GM23248 (cell line): ENCODE measurements at regions not wholly inside any gene's neighbourhood (a gene's known extent, or its start where the extent isn't known, plus 50 kb on each side); places are given as distances from the start of the nearest gene placed in this dataset.

Experiments used
- DNase-seq: peaks from one replicate; pipeline ENCODE4 v3.0.0-alpha.2; 2015
- H2AFZ ChIP-seq: fragments of 200-600 bp; sonication (generic); 2 replicates; pipeline ENCODE4 v1.6.1; 2016; ENCODE audit warnings: antibody characterized with exemption
- H3F3A ChIP-seq: fragments of 200-600 bp; sonication (generic); 2 replicates; pipeline ENCODE4 v1.6.1; 2016; ENCODE audit warnings: mild to moderate bottlenecking, antibody characterized with exemption, mixed run types; ENCODE audit not compliant: insufficient read depth
- H3K27ac ChIP-seq: fragments of 200-600 bp; sonication (generic); 2 replicates; pipeline ENCODE4 v1.5.1; 2016; ENCODE audit warnings: mild to moderate bottlenecking
- H3K27me3 ChIP-seq: fragments of 200-600 bp; sonication (generic); replicated peaks from 2 replicates; pipeline ENCODE4 v1.6.1; 2016; ENCODE audit warnings: mild to moderate bottlenecking; ENCODE audit not compliant: insufficient read depth
- H3K36me3 ChIP-seq: fragments of 200-600 bp; sonication (generic); 2 replicates; pipeline ENCODE4 v1.6.1; 2016; ENCODE audit warnings: low read depth, mild to moderate bottlenecking
- H3K4me1 ChIP-seq: fragments of 200-600 bp; sonication (generic); 2 replicates; pipeline ENCODE4 v1.6.1; 2016; ENCODE audit warnings: mild to moderate bottlenecking; ENCODE audit not compliant: insufficient read depth
- H3K4me2 ChIP-seq: fragments of 200-600 bp; sonication (generic); one replicate; pipeline ENCODE4 v1.6.1; 2016; ENCODE audit warnings: mild to moderate bottlenecking; ENCODE audit not compliant: unreplicated experiment
- H3K4me3 ChIP-seq: fragments of 200-600 bp; sonication (generic); 2 replicates; pipeline ENCODE4 v1.5.1; 2016; ENCODE audit warnings: mild to moderate bottlenecking
- H3K79me2 ChIP-seq: fragments of 200-600 bp; sonication (generic); 2 replicates; pipeline ENCODE4 v1.6.1; 2016; ENCODE audit warnings: mild to moderate bottlenecking; ENCODE audit not compliant: insufficient read depth
- H3K9ac ChIP-seq: fragments of 200-600 bp; sonication (generic); 2 replicates; pipeline ENCODE4 v1.6.1; 2016; ENCODE audit warnings: mild to moderate bottlenecking
- H3K9me2 ChIP-seq: fragments of 200-600 bp; sonication (generic); 2 replicates; pipeline ENCODE4 v1.6.1; 2016; ENCODE audit warnings: mixed run types, mild to moderate bottlenecking, moderate library complexity; ENCODE audit not compliant: insufficient read depth
- H3K9me3 ChIP-seq: fragments of 200-600 bp; sonication (generic); one replicate; pipeline ENCODE4 v1.6.1; 2017; ENCODE audit warnings: low read depth
- H4K20me1 ChIP-seq: fragments of 200-600 bp; sonication (generic); 2 replicates; pipeline ENCODE4 v1.6.0; 2016; ENCODE audit not compliant: insufficient read depth
- EZH2 ChIP-seq: fragments of 200-600 bp; sonication (generic); IDR thresholded peaks from 2 replicates; pipeline ENCODE4 v1.6.1; 2018; ENCODE audit warnings: antibody characterized with exemption, mild to moderate bottlenecking; ENCODE audit not compliant: insufficient read depth, poor library complexity, severe bottlenecking
- EZH2phosphoT487 ChIP-seq: fragments of 200-600 bp; sonication (generic); IDR thresholded peaks from 2 replicates; pipeline ENCODE4 v1.6.1; 2018; ENCODE audit warnings: antibody characterized with exemption, moderate library complexity, mild to moderate bottlenecking, low read depth; ENCODE audit not compliant: insufficient read depth
- WGBS, 2 experiments: methylation state at CpG; one replicate each; pipeline ENCODE4 v1.1.6; 2015 to 2017; ENCODE audit warnings: low lambda C conversion rate in 2 of 2, low coverage in 1 of 2; ENCODE audit errors: missing lambda C conversion rate in 2 of 2; 5-methylcytosine and 5-hydroxymethylcytosine counted together
- in situ Hi-C: fragments of 300-500 bp; cut with MboI; formaldehyde crosslinking; loops from 2 replicates; pipeline ENCODE4 v1.15.0; 2020

DNA sequence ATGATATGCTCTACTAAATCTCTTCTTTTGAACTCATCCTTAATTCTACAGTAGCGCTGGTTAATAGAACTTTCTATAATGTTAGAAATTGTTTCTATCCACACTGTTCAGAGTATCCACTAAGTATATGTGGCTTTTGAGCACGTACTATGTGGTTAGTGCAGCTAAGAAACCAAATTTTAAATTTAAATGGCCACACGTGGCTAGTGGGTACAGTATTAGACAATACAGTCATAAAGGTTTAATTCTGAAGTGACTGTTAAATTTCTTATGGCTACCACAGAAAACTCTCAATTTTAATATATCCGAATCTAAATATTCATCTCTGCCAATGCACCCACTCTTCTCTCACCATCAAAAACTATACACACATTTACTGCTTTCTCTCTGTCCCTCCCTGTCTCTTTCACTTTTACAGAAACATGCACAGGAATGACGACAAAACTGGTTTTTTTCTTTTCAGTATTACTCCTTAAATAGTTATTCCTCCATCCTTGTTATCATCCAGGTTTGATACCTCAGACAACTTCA is 583.9 kb downstream of the KCTD8 start:
- Histone ChIP-seq H3K27me3 (no peaks in the 10 kb centered on the region), H3K4me3 (no peak overlapping the region), H4K20me1 (no peaks in the 10 kb centered on the region), H3K9ac (no peak overlapping the region), H3K27ac (no peak overlapping the region), H3K9me3 (no peaks in the 10 kb centered on the region), H3K9me2 (no peaks in the 10 kb centered on the region), H3K4me1 (no peaks in the 10 kb centered on the region), H3K36me3 (no peaks in the 10 kb centered on the region), H3F3A (no peaks in the 10 kb centered on the region), H2AFZ (no peak overlapping the region), H3K79me2 (no peaks in the 10 kb centered on the region), H3K4me2 (no peak overlapping the region)
- 20 to 25% methylated on average over 5 of the region's 5 CpGs for WGBS, 2 experiments
- no peak for DNase-seq
- TF ChIP-seq EZH2 (no peak), EZH2phosphoT487 (no peak)
- in situ Hi-C loops = no loop called here

DNA sequence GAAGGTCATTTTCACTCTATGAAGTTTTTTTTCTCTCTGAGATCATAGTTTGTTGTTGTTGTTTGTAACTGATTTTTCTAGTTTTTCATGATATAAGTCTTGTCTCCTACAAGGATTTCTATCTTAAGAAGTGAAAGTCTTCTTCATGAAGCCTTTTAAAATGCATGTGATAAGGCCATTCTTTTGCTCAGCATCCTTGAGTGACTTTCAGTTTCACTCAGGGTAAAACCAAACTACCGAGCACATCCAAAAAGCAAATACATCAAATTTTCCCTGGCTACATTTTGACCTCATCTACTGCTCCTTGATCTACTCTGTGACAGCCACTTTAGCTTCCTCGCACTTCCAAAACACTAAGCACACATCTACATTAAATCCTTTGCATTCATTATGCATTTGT is 580.7 kb downstream of the KCTD8 start:
- Histone ChIP-seq H3K9ac (no peak overlapping the region), H3K36me3 (no peaks in the 10 kb centered on the region), H3K9me2 (no peaks in the 10 kb centered on the region), H4K20me1 (no peaks in the 10 kb centered on the region), H3K27ac (no peak overlapping the region), H3K9me3 (no peaks in the 10 kb centered on the region), H3K79me2 (no peaks in the 10 kb centered on the region), H3K4me2 (no peak overlapping the region), H2AFZ (no peak overlapping the region), H3K4me3 (no peak overlapping the region), H3F3A (no peaks in the 10 kb centered on the region), H3K27me3 (no peaks in the 10 kb centered on the region), H3K4me1 (no peaks in the 10 kb centered on the region)
- no peak for DNase-seq
- 25 to 33% methylated on average over 2 of the region's 2 CpGs for WGBS, 2 experiments
- in situ Hi-C loops = no loop called here
- TF ChIP-seq EZH2 (no peak), EZH2phosphoT487 (no peak)

DNA sequence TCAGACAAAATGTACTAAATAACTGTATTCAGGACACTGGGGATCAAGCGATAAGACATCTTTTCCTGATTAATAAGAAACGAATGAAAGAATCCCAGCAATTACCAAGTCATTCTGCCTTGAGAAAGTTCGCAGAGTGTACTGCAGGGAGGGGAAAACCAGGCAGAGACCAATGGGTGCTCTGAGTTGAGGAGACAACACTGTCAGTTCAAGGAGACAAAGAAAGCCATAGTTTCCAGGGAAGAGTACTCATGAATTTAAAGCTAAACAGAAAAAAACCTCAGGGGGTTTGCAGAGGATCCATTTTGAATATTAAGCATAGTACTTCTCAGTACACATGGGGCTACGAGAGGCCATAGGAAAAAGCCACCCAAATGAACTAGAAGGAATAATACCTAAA is 573.0 kb downstream of the KCTD8 start:
- H3K36me3 ChIP-seq = no peaks in the 10 kb centered on the region
- no peaks in the 10 kb centered on the region for H4K20me1 ChIP-seq
- H3K9me2 ChIP-seq = no peaks in the 10 kb centered on the region
- no peak overlapping the region for H3K4me3 ChIP-seq
- H3K79me2 ChIP-seq = no peaks in the 10 kb centered on the region
- no peaks in the 10 kb centered on the region for H3F3A ChIP-seq
- H3K27me3 ChIP-seq = no peaks in the 10 kb centered on the region
- no peak overlapping the region for H3K4me2 ChIP-seq
- DNase-seq = no peak
- in situ Hi-C loops = no loop called here
- H3K4me1 ChIP-seq = no peaks in the 10 kb centered on the region
- no peak overlapping the region for H3K9ac ChIP-seq
- WGBS, 2 experiments = 23 to 30% methylated on average over 4 of the region's 4 CpGs
- no peak overlapping the region for H3K27ac ChIP-seq
- H2AFZ ChIP-seq = no peak overlapping the region
- no peaks in the 10 kb centered on the region for H3K9me3 ChIP-seq
- TF ChIP-seq EZH2phosphoT487 = no peak
- TF ChIP-seq EZH2 = no peak

DNA sequence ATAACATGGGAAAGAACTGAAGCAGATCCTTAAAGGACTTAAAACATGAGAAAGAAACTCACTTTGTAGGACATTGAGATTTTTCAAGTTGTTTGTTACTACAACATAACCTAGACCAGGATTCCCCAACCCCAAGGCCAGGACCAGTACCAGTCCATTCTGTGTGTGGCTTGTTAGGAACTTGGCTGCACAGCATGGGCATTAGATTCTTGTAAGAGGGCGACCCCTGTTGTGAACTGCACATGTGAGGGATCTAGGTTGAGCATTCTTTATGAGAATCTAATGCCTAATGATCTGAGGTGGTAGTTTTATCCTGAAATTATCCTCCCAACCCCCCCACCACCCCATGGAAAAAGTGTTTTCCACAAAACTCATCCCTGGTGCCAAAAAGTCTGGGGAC is 566.1 kb downstream of the KCTD8 start:
- H3K27ac ChIP-seq = no peak overlapping the region
- WGBS, 2 experiments = 10 to 11% methylated on average over 1 of the region's 1 CpG
- no peak overlapping the region for H3K9ac ChIP-seq
- TF ChIP-seq EZH2phosphoT487 = no peak
- TF ChIP-seq EZH2 = no peak
- H3K9me2 ChIP-seq = no peaks in the 10 kb centered on the region
- H3K4me1 ChIP-seq = no peaks in the 10 kb centered on the region
- no peak overlapping the region for H3K4me2 ChIP-seq
- no peaks in the 10 kb centered on the region for H4K20me1 ChIP-seq
- no peaks in the 10 kb centered on the region for H3F3A ChIP-seq
- no peaks in the 10 kb centered on the region for H3K36me3 ChIP-seq
- no peaks in the 10 kb centered on the region for H3K79me2 ChIP-seq
- no peak overlapping the region for H2AFZ ChIP-seq
- H3K4me3 ChIP-seq = no peak overlapping the region
- no peak for DNase-seq
- no peaks in the 10 kb centered on the region for H3K9me3 ChIP-seq
- in situ Hi-C loops = no loop called here
- no peaks in the 10 kb centered on the region for H3K27me3 ChIP-seq

DNA sequence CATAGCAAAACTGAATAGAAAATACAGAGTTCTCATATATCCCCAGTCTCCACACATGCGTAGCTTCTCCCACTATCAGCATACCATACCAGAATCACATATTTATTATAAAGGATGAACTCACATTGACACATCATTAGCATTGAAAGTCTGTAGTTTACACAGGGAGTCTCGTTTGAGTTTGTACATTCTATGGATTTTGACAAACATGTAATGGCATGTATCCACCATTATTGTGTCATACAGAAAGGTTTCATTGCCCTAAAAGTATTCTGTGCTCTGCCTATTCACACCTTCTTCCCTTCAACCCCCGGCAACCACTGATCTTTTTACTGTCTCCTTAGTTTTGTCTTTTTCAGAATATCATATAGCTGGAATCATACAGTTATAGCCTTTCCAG is 562.4 kb downstream of the KCTD8 start:
- no peak overlapping the region for H3K27ac ChIP-seq
- no peak for DNase-seq
- H3K9ac ChIP-seq = no peak overlapping the region
- H3K36me3 ChIP-seq = no peaks in the 10 kb centered on the region
- H3F3A ChIP-seq = no peaks in the 10 kb centered on the region
- no peaks in the 10 kb centered on the region for H4K20me1 ChIP-seq
- no peak overlapping the region for H3K4me2 ChIP-seq
- no peaks in the 10 kb centered on the region for H3K4me1 ChIP-seq
- H3K9me3 ChIP-seq = no peaks in the 10 kb centered on the region
- H2AFZ ChIP-seq = no peak overlapping the region
- no peaks in the 10 kb centered on the region for H3K9me2 ChIP-seq
- TF ChIP-seq EZH2phosphoT487 (no peak), EZH2 (no peak)
- in situ Hi-C loops = no loop called here
- H3K27me3 ChIP-seq = no peaks in the 10 kb centered on the region
- 21 to 25% methylated on average over 3 of the region's 3 CpGs for WGBS, 2 experiments
- no peak overlapping the region for H3K4me3 ChIP-seq
- no peaks in the 10 kb centered on the region for H3K79me2 ChIP-seq
